Astrocyte (in vitro differentiated cells and primary cell): ENCODE measurements at regions not wholly inside any gene's neighbourhood (a gene's known extent, or its start where the extent isn't known, plus 50 kb on each side); places are given as distances from the start of the nearest gene placed in this dataset.
"Not testable (repeated sequence)": the region's sequence is repeated elsewhere in the genome, so short reads cannot be mapped to it uniquely, and the experiment has no call there.

Experiments
- CTCF ChIP-seq: IDR thresholded peaks from 2 replicates; pipeline ENCODE4 v1.5.1; 2011; ENCODE audit warnings: low read depth, mild to moderate bottlenecking, inconsistent platforms, low read length, moderate library complexity; ENCODE audit not compliant: insufficient read depth
- EZH2 ChIP-seq: IDR thresholded peaks from 2 replicates; pipeline ENCODE4 v1.6.1; 2012; ENCODE audit warnings: mild to moderate bottlenecking, low read length, inconsistent platforms; ENCODE audit not compliant: insufficient read depth

- not testable (repeated sequence) for TF ChIP-seq CTCF, EZH2
Measured at GRCh38 chr1:146654763-146655162, 283.4 kb upstream of the NBPF12 start.
